ENCODE measurements at regions not wholly inside any gene's neighbourhood (a gene's known extent, or its start where the extent isn't known, plus 50 kb on each side); places are given as distances from the start of the nearest gene placed in this dataset.

DNA sequence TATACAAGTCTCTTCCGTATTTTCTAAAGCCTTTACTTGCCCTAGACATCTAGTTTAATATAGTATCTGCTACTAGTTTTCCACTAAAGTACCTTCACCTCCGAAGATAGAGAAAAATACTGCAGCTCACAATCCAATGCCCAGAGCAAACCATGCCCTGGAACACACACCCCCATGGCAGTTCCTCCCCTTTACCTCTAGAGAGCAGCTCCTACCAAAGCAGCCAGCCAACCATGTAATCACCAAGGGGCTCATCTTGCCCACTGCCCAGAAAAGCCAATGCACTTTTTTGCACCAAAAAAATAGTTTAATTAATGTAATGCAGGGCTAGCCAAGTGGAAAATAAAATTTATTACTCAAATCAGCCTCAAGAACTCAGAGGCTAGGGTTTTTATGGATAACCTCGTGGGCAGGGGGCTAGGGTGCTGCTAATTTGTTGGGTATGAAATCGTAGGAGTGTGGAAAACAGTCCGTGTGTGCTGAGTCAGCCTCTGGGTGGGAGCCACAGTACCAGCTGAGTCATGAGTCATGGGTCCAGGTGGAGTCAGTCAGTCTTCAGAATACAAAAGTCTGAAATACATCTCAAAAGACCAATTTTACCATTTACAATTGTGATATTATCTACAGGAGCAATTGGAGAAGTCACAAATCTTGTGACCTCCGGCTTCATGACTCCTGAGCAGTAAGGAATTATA is 120.1 kb upstream of the ACO1 start:
- DNase-seq (ENCODE audit: extremely low spot score): no peak
- H3K4me3 ChIP-seq: no peak overlapping the region
- no peaks in the 10 kb centered on the region for H3K36me3 ChIP-seq
- WGBS: 62% methylated on average over 6 of the region's 6 CpGs
- peaks cover 0 to 12% (median 12%) of the 10 kb centered on the region in 4 donors for H3K4me1 ChIP-seq
- intact Hi-C loops (cut with DNase I): no loop called here
- H3K27me3 ChIP-seq: no peaks in the 10 kb centered on the region
- H3K27ac ChIP-seq (replicated peaks in 1 of 4): no peak overlapping the region
- no peak for TF ChIP-seq POLR2A (IDR thresholded peaks at IDR 0.05; ENCODE audit: low read depth)
- TF ChIP-seq, protein P1, sequence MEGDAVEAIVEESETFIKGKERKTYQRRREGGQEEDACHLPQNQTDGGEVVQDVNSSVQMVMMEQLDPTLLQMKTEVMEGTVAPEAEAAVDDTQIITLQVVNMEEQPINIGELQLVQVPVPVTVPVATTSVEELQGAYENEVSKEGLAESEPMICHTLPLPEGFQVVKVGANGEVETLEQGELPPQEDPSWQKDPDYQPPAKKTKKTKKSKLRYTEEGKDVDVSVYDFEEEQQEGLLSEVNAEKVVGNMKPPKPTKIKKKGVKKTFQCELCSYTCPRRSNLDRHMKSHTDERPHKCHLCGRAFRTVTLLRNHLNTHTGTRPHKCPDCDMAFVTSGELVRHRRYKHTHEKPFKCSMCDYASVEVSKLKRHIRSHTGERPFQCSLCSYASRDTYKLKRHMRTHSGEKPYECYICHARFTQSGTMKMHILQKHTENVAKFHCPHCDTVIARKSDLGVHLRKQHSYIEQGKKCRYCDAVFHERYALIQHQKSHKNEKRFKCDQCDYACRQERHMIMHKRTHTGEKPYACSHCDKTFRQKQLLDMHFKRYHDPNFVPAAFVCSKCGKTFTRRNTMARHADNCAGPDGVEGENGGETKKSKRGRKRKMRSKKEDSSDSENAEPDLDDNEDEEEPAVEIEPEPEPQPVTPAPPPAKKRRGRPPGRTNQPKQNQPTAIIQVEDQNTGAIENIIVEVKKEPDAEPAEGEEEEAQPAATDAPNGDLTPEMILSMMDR (IDR thresholded peaks at IDR 0.05): no peak
- TF ChIP-seq POLR2AphosphoS5 (IDR thresholded peaks at IDR 0.05): no peak
- TF ChIP-seq EP300 (IDR thresholded peaks at IDR 0.05): no peak
- no peaks in the 10 kb centered on the region for H3K9me3 ChIP-seq

DNA sequence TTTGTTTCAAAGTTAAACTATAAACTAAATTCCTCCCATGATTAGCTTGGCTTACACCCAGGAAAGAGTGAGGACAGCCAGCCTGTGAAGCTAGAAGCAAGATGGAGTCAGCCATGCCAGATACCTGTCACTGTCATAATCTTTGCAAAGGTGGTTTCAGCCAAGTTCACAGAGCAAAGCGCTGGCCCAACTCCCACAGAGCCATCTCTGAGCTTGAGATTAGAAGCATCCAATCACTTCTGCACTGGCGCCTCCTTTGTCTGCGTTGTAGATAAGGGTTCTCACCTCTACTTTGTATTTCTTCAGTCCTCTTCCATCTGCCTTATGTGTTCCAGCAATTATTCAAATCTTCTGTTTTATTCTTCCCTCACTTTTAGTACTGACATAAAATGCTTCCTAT is 119.4 kb upstream of the ACO1 start:
- H3K27ac ChIP-seq (replicated peaks in 1 of 4): no peak overlapping the region
- peaks cover 0 to 12% (median 12%) of the 10 kb centered on the region in 4 donors for H3K4me1 ChIP-seq
- TF ChIP-seq EP300 (IDR thresholded peaks at IDR 0.05) (no peak), POLR2AphosphoS5 (IDR thresholded peaks at IDR 0.05) (no peak), POLR2A (IDR thresholded peaks at IDR 0.05; ENCODE audit: low read depth) (no peak)
- TF ChIP-seq, protein P1 (IDR thresholded peaks at IDR 0.05): no peak
- no peaks in the 10 kb centered on the region for H3K9me3 ChIP-seq
- no peak overlapping the region for H3K4me3 ChIP-seq
- no peaks in the 10 kb centered on the region for H3K27me3 ChIP-seq
- no peaks in the 10 kb centered on the region for H3K36me3 ChIP-seq
- WGBS: 45% methylated on average over 3 of the region's 3 CpGs
- intact Hi-C loops (cut with DNase I): no loop called here
- no peak for DNase-seq (ENCODE audit: extremely low spot score)

DNA sequence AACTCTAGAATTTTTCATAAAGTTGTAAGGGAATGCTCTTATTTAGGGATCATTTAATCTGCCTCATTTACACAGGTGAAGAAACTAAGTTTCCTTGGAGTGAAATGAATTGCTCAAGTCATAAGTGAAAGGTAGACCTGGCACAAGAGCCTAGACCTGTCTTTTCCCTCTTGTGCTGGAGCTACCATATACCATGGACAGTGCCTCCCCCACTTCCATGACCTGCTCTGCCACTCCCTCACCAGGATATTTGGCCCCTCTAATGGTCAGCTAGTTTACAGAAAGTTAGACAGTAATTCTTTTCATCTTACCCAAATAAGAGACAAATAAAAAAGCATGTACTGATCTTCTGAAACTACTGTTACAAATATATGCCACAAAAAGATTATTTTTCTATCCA is 105.5 kb upstream of the ACO1 start:
- no peak overlapping the region for H3K27ac ChIP-seq (replicated peaks in 1 of 4)
- H3K4me1 ChIP-seq: no peaks in the 10 kb centered on the region
- no peaks in the 10 kb centered on the region for H3K36me3 ChIP-seq
- H3K9me3 ChIP-seq: no peaks in the 10 kb centered on the region
- no peaks in the 10 kb centered on the region for H3K27me3 ChIP-seq
- TF ChIP-seq POLR2A (IDR thresholded peaks at IDR 0.05; ENCODE audit: low read depth) (no peak), EP300 (IDR thresholded peaks at IDR 0.05) (no peak), POLR2AphosphoS5 (IDR thresholded peaks at IDR 0.05) (no peak)
- TF ChIP-seq, protein P1 (IDR thresholded peaks at IDR 0.05): no peak
- no peak for DNase-seq (ENCODE audit: extremely low spot score)
- H3K4me3 ChIP-seq: no peak overlapping the region
- intact Hi-C loops (cut with DNase I): no loop called here

DNA sequence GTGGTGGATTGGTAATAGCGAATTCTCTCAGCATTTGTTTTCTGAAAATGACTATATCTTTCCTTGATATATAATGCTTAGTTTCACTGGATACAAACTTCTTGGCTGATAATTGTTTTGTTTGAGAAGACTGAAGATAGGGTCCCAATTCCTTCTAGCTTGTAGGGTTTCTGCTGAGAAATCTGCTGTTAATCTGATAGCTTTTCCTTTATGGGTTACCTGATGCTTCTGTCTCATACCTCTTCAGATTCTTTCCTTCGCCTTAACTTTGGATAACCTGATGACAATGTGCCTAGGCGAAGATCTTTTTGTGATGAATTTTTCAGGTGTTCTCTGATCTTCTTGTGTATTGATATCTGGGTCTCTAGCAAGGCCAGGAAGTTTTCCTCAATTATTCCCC is 94.7 kb upstream of the ACO1 start:
- Histone ChIP-seq H3K27ac (replicated peaks in 1 of 4) (no peak overlapping the region), H3K4me3 (no peak overlapping the region), H3K27me3 (no peaks in the 10 kb centered on the region), H3K4me1 (no peaks in the 10 kb centered on the region), H3K36me3 (no peaks in the 10 kb centered on the region), H3K9me3 (no peaks in the 10 kb centered on the region)
- whole genome bisulfite sequencing: 95% methylated on average over 3 of the region's 3 CpGs
- intact Hi-C loops (cut with DNase I): no loop called here
- no peak for DNase-seq (ENCODE audit: extremely low spot score)
- TF ChIP-seq POLR2A (IDR thresholded peaks at IDR 0.05; ENCODE audit: low read depth) (no peak), POLR2AphosphoS5 (IDR thresholded peaks at IDR 0.05) (no peak), EP300 (IDR thresholded peaks at IDR 0.05) (no peak)
- TF ChIP-seq, protein P1 (IDR thresholded peaks at IDR 0.05): no peak

DNA sequence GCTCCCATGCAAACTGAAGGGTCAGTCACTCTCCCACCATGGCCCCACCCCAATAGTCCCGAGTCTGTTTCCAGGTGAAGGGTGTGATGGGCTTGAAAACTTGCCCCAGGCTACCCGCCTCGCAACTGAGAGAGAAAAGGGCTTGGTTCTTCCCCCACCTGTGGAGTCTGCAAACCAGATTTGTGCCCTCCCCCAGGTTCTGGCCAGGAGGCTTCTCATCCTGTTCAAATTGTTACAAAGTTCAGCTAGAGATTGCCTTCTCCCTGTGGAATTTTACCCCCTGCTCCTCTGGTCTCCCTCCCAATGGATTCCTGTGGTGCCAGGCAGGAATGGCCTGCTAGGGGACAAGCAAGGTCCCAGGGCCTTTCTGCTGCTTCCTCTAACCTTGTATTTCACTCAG is 93.1 kb upstream of the ACO1 start:
- Histone ChIP-seq H3K9me3 (no peaks in the 10 kb centered on the region), H3K27me3 (no peaks in the 10 kb centered on the region), H3K27ac (replicated peaks in 1 of 4) (no peak overlapping the region), H3K4me1 (no peaks in the 10 kb centered on the region), H3K4me3 (no peak overlapping the region), H3K36me3 (no peaks in the 10 kb centered on the region)
- intact Hi-C loops (cut with DNase I): no loop called here
- DNase-seq (ENCODE audit: extremely low spot score): no peak
- WGBS: 78% methylated on average over 1 of the region's 3 CpGs
- TF ChIP-seq POLR2AphosphoS5 (IDR thresholded peaks at IDR 0.05) (no peak), POLR2A (IDR thresholded peaks at IDR 0.05; ENCODE audit: low read depth) (no peak), EP300 (IDR thresholded peaks at IDR 0.05) (no peak)
- TF ChIP-seq, protein P1 (IDR thresholded peaks at IDR 0.05): no peak

Data from esophagus muscularis mucosa (tissue), 4 donors.